ENCODE measurements at regions not wholly inside any gene's neighbourhood (a gene's known extent, or its start where the extent isn't known, plus 50 kb on each side); places are given as distances from the start of the nearest gene placed in this dataset.

- TF ChIP-seq CTCF (IDR thresholded peaks at IDR 0.05) (no peak), EP300 (IDR thresholded peaks at IDR 0.05) (no peak)
These were observed 448.1 kb upstream of the VRK2 start for GRCh38 chr2:57598551-57598950.

All from tibial nerve (tissue), 4 donors.